GM19324 (cell line): ENCODE measurements at regions not wholly inside any gene's neighbourhood (a gene's known extent, or its start where the extent isn't known, plus 50 kb on each side); places are given as distances from the start of the nearest gene placed in this dataset.
"Not testable (repeated sequence)": the region's sequence is repeated elsewhere in the genome, so short reads cannot be mapped to it uniquely, and the experiment has no call there.

Experiments used
- ATAC-seq: cut with Tn5 transposase; IDR thresholded peaks from one replicate; pipeline ENCODE4 v1.9.1; 2021; ENCODE audit warnings: mild to moderate bottlenecking, moderate library complexity; ENCODE audit not compliant: unreplicated experiment, low FRiP score

GRCh38 chr12:29023436-29024076, 125.5 kb upstream of the FAR2 start:
- no peak for ATAC-seq

- ATAC-seq = no peak
These were observed 125.0 kb upstream of the FAR2 start for GRCh38 chr12:29024117-29024516.

DNA sequence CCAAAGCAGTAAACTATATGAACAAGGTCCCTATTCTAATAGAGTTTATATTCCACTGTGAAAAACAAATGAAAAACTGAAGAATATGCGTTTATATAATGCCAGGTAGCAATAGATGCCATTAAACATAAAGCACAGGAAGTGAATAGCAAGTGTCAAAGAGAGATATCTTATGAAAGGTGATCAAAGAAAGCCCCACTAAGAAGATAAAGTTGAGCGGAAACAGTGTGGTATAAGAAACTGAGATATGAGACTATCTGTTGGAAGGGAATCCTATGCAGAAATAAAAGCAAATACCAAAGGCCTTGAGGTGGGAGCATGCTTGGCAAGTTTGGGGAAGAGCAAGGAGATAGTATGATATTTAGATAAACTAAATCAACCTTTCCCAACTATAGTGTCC, 123.1 kb upstream of the FAR2 start:
- no peak for ATAC-seq

- ATAC-seq = no peak
These were observed 122.7 kb upstream of the FAR2 start for GRCh38 chr12:29026419-29026818.

GRCh38 chr12:29029484-29029883, 119.6 kb upstream of the FAR2 start:
- not testable (repeated sequence) for ATAC-seq

GRCh38 chr12:29030006-29030405, 119.1 kb upstream of the FAR2 start:
- no peak for ATAC-seq

DNA sequence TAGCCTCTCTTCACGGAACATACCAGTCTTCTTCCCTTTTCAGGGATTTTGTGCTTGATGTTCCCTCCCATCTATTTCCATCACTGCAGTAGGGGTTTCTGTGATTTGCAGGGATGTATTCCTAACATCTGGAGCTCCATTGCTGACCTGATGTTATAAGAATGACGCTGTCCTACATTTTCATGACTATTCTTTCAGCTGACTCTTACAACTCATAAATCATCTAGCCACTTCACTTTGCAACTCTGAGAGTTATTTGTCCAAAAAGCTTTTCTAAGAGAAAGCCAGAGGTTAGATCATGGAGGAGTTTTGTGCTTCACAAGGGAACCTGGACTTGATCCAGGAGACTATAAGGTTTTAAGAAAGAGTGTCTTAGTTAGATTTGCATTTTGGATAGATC, 116.6 kb upstream of the FAR2 start:
- ATAC-seq = no peak

- ATAC-seq = no peak
These were observed 115.6 kb upstream of the FAR2 start for GRCh38 chr12:29033519-29033918.

DNA sequence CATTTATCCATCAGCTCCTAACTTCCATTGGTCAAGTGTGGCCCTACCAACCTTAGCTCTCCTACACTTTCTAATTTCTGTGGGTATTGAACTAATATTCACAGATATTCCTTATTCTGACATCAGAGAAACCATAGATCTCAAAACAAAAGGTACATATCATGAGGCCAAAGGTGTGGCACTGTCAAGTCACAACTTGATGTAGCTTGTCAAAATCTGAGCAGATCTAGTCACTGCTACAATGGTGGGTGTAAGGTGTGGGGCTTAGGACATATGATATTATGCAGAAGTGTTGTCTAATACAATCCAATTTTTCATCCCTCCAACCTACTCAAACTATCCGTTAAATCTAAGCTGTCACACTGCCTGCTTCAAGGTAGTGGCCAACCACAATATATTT, 114.0 kb upstream of the FAR2 start:
- ATAC-seq = no peak

DNA sequence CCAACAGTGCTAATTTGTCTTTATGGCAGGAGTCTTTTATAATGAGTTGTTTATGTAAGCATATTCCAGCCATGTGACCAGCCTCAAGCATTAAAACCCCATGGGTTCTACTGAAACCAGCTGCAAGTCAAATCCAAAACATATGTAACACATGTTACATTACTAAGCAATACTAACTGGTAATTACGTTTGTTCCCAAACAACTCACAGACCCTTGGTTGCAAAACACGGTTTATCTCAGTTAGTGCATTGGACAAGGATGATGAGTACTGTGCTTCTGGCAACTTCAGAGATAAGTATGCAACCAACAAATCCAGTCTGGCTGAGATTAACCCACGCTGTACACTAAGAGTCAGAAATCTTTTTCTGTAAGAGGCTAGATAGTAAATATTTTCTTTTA, 110.1 kb upstream of the FAR2 start:
- ATAC-seq = no peak

- no peak for ATAC-seq
These were observed 107.5 kb upstream of the FAR2 start for GRCh38 chr12:29041621-29042020.

DNA sequence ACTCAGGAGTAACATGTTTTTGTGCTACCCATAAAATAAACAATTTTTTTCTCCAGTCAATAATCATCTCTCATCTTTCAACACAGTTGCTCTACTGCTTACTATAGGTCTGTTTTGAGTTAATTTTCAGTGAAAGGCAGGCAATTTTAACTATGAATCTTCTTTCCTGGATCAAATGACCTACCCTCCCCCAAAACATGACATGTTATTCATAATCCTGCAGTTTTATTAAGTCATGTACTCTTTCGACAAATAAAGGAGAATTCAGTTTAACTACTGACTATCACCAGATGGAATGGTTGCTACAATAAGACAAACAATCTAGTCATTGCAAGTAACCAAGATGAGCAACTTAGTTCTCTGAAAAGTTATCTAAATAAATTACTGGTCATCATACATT, 106.0 kb upstream of the FAR2 start:
- ATAC-seq = no peak

GRCh38 chr12:29044799-29045198, 104.3 kb upstream of the FAR2 start:
- ATAC-seq = no peak

DNA sequence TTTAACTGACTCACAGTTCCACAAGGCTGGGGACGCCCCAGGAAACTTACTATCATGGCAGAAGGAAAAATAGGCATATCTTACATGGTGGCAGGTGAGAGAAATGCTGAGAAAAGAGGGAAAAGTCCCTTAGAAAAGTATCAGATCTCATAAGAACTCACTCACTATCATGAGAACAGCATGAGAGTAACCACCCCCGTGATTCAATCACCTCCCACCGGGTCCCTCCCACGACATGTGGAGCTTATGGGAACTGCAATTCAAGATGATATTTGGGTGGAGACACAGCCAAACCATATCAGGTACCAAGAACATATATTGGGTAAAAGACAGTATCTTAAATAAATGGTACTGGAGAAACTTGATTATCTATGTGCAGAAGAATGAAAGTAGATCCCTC, 100.3 kb upstream of the FAR2 start:
- ATAC-seq = no peak

- ATAC-seq = no peak
These were observed 98.6 kb upstream of the FAR2 start for GRCh38 chr12:29050503-29050902.

GRCh38 chr12:29051221-29051620, 97.9 kb upstream of the FAR2 start:
- no peak for ATAC-seq

GRCh38 chr12:29053567-29053966, 95.5 kb upstream of the FAR2 start:
- no peak for ATAC-seq

DNA sequence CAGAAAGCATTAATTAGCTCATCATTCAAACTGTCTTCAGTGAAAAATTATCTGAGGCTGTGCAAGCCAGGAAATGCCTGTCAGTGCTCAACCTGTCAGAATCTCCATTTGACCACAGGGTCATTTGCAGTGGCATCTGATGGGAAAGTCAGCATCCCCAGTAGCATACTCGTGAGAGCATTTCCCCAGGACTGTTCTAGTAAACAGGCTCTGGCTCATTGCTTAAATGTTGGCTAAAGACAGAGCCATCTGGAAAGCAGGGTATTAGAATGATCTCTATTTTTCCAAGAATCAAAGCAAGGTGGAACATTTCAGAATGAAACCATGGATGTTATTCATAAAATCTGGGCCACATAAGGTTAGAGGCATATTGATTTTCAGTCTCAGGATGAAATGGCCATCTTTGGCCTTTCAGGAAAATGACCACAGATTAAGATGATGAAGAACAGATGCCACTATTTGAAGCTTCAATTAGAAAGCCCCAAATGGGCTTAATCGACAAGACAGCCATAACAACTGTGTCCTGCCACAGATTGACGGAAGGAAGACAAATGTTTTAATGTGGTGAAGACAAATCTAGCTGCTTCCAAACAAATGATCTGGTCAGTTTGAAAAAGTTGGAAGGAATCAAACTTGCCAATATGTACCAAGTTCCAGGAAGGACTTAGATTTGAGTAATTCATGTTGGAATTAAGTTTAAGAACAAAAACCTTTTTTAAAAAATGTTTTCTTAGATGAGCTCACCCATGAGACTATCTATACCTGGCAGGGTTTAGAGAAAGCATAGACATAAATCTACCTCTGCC, 94.0 kb upstream of the FAR2 start:
- no peak for ATAC-seq

DNA sequence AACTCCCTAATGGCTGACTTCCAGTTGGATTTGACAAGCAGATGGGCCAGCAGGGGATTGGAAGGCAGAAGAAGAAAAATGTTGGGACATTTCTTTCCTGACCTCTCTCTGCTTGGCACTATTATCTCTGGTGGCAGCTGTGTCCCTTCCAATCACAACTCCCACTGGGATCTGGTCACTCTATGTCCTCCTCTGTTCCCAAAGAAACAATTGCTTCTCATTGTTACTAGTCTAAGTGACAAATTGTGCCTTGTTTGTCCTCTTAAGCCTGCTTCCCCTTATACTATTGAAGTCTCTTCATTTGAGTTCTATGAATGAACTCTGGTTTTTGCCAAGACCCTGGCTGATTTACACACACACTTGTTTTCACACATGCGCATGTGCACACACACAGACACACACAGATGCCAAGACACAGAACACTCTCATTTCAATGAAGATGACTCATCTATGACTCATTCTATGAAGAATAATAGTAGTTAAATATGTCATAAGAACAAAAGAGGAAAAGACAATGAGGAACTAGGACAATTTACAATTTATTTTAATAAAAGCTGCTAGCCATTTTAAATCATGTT, 83.0 kb upstream of the FAR2 start:
- no peak for ATAC-seq

GRCh38 chr12:29067430-29067829, 81.6 kb upstream of the FAR2 start:
- no peak for ATAC-seq

DNA sequence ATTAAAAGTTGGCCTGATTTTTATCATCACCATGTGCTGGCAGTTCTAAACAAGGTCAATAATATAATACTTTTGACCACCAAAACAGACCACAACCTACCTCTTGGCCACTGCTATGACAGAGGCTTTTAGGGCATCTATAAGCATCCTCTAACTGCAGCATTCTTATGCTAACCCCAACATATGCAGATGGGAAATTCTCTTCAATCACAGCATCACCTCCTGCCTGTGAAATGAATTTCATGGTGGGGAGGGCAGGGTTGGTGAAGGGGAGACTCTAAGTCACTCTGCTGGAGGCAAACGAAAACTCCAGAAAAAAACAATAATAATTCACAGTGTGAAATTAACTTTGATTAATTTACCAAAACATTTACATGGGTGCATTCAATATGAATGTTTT, 78.8 kb upstream of the FAR2 start:
- ATAC-seq = no peak

GRCh38 chr12:29071099-29071498, 78.0 kb upstream of the FAR2 start:
- no peak for ATAC-seq
